ENCODE measurements at regions not wholly inside any gene's neighbourhood (a gene's known extent, or its start where the extent isn't known, plus 50 kb on each side); places are given as distances from the start of the nearest gene placed in this dataset.

DNA sequence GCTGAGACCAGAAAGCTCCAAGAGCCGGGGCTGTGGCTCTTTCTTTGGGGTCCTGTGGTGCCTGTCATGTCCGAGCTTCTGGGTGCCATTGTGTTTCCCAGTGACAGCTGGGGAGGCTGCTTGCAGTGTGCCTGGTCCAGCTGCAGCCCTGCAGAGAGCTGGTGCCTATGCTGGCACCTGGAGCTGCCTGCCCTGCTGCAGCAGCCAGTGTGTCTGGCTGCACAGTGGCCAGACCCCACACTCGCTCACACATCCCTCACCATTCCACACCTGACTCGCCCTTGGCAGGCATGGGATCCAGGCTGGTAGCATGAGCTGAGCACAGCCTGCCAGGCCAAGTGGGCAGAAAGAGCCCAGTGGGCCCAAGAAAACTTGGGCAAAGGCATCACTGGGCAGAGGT lies 635.1 kb upstream of the SEMA3D start:
- H3K27me3 Mint-ChIP-seq (ENCODE audit: low read depth): no peaks in the 10 kb centered on the region
- H3K36me3 Mint-ChIP-seq (ENCODE audit: low read depth): no peaks in the 10 kb centered on the region
- TF ChIP-seq, protein P1, sequence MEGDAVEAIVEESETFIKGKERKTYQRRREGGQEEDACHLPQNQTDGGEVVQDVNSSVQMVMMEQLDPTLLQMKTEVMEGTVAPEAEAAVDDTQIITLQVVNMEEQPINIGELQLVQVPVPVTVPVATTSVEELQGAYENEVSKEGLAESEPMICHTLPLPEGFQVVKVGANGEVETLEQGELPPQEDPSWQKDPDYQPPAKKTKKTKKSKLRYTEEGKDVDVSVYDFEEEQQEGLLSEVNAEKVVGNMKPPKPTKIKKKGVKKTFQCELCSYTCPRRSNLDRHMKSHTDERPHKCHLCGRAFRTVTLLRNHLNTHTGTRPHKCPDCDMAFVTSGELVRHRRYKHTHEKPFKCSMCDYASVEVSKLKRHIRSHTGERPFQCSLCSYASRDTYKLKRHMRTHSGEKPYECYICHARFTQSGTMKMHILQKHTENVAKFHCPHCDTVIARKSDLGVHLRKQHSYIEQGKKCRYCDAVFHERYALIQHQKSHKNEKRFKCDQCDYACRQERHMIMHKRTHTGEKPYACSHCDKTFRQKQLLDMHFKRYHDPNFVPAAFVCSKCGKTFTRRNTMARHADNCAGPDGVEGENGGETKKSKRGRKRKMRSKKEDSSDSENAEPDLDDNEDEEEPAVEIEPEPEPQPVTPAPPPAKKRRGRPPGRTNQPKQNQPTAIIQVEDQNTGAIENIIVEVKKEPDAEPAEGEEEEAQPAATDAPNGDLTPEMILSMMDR (conservative IDR thresholded peaks at IDR 0.05): no peak
- H3K4me1 Mint-ChIP-seq: peaks cover 3% of the 10 kb centered on the region
- no peak overlapping the region for H3K4me3 Mint-ChIP-seq
- H3K9me3 Mint-ChIP-seq: peaks cover 2% of the 10 kb centered on the region
- H3K27ac Mint-ChIP-seq (ENCODE audit: unreplicated experiment): no peak overlapping the region
- DNase-seq (ENCODE audit: low read depth, low spot score): no peak

DNA sequence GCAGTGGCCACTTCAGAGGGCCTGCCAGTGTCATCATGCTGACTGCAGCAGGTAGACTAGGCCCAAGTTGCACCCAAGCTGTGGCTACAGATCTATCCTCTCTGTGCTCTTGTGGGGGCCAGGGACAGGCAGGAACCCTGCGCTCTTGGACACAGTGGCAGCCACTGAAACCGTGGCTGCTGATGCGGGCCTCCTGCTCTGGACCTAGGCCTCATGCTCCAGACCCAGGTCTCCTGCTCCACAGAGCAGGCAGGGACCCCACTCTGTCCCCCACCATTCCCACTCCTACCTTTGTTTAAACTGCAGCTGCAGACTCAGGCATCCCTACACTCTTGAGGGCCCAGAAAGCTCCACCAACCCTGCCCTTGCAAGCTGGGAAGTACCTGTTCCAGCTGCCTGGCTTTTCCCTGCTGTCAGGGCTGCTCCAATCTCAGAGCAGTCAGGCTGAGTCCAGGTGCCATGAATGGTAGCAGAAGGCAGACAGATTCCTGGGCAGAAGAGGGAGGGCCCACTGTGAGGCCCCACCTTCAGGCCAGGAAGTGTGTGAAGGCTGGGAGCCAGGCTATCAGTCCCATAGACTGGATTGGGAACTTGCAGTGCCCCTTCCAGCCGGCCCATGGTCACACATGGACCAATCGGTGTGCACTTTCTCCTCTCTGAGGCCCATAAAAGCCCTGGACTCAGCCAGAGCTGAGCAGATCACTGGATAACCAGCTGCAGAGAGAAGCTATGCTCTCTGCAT lies 634.0 kb upstream of the SEMA3D start:
- no peaks in the 10 kb centered on the region for H3K36me3 Mint-ChIP-seq (ENCODE audit: low read depth)
- H3K27me3 Mint-ChIP-seq (ENCODE audit: low read depth): no peaks in the 10 kb centered on the region
- peaks cover 3% of the 10 kb centered on the region for H3K4me1 Mint-ChIP-seq
- DNase-seq (ENCODE audit: low read depth, low spot score): no peak
- TF ChIP-seq, protein P1 (conservative IDR thresholded peaks at IDR 0.05): no peak
- no peak overlapping the region for H3K27ac Mint-ChIP-seq (ENCODE audit: unreplicated experiment)
- no peak overlapping the region for H3K4me3 Mint-ChIP-seq
- peaks cover 2% of the 10 kb centered on the region for H3K9me3 Mint-ChIP-seq

DNA sequence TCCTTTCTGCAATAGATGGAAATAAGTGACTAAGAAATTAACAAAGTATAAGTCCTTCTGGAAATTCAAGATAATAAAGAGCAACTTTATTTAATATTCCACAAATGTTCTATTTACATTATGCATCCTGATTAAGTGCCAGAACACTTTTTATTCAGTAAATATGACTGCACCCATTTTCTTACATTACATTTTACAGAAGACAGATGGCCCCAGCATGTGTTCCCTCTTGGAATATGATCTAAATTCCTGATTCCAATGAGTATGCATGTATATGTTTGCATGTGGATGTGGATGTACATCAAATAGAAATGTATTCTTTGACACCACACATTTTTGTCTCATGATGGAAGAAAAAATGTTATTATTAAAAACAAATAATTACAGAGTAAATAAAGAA lies 628.7 kb upstream of the SEMA3D start:
- H3K36me3 Mint-ChIP-seq (ENCODE audit: low read depth): no peaks in the 10 kb centered on the region
- TF ChIP-seq, protein P1 (conservative IDR thresholded peaks at IDR 0.05): no peak
- no peak overlapping the region for H3K4me3 Mint-ChIP-seq
- H3K27ac Mint-ChIP-seq (ENCODE audit: unreplicated experiment): no peak overlapping the region
- no peak for DNase-seq (ENCODE audit: low read depth, low spot score)
- peaks cover 3% of the 10 kb centered on the region for H3K4me1 Mint-ChIP-seq
- peaks cover 2% of the 10 kb centered on the region for H3K9me3 Mint-ChIP-seq
- no peaks in the 10 kb centered on the region for H3K27me3 Mint-ChIP-seq (ENCODE audit: low read depth)

DNA sequence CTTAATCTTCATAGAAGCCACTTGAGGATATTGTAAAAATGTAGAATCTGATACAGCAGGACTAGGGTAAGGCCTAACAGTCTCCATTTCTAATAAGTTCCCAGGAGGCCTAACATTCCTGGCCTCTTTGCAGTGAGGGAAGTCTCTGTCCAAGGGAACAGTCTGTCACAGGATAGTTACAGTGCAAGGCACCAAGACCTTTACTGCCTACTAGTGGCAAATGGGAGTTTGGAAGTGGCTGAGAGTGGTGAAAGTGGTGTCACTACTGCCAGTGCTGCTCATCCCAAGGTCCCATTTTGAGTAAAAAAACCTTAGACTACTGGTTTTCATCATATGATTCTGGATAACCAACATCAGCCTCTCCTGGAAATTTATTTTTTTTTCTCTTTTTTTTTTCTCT lies 619.5 kb upstream of the SEMA3D start:
- Mint-ChIP-seq H3K4me3 (no peak overlapping the region), H3K4me1 (no peaks in the 10 kb centered on the region), H3K27ac (ENCODE audit: unreplicated experiment) (no peak overlapping the region), H3K9me3 (no peaks in the 10 kb centered on the region), H3K36me3 (ENCODE audit: low read depth) (no peaks in the 10 kb centered on the region), H3K27me3 (ENCODE audit: low read depth) (no peaks in the 10 kb centered on the region)
- TF ChIP-seq, protein P1 (conservative IDR thresholded peaks at IDR 0.05): no peak
- no peak for DNase-seq (ENCODE audit: low read depth, low spot score)

DNA sequence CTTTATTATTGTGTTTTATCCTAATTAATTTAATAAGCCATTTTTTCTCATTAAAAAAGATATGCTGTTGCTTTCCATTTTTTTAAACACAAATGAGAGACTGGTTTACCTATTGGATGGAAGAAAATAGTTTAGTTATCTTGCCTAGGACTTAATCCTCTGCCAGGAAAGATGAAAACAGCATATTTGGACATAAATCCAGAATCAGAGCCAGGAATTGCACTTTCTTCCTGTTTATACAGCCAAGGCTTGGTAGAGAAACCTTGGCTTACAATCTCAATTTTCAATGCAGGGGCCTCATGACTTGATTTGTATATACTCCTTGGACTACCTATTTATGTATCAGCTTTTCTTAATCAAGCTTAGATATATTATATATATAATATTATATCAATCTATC lies 618.8 kb upstream of the SEMA3D start:
- TF ChIP-seq, protein P1 (conservative IDR thresholded peaks at IDR 0.05): no peak
- no peak for DNase-seq (ENCODE audit: low read depth, low spot score)
- Mint-ChIP-seq H3K4me1 (no peaks in the 10 kb centered on the region), H3K4me3 (no peak overlapping the region), H3K9me3 (no peaks in the 10 kb centered on the region), H3K27ac (ENCODE audit: unreplicated experiment) (no peak overlapping the region), H3K36me3 (ENCODE audit: low read depth) (no peaks in the 10 kb centered on the region), H3K27me3 (ENCODE audit: low read depth) (no peaks in the 10 kb centered on the region)

All from neural crest cell (in vitro differentiated cells).